A549 (cell line): ENCODE measurements at regions not wholly inside any gene's neighbourhood (a gene's known extent, or its start where the extent isn't known, plus 50 kb on each side); places are given as distances from the start of the nearest gene placed in this dataset.
A peak's percentile ranks its signal among the peaks of the same experiment; 100 is the strongest.

Experiments used
- ATAC-seq, 2 experiments: fragments of 200-7000 bp in 1 of 2; fragments of >200 bp in 1 of 2; cut with Nextera tagmentation in 1 of 2; cut with Tn5 transposase in 1 of 2; 3 replicates each; pipeline versions ENCODE4 v1.8.0 to v1.9.1; 2018 to 2020; ENCODE audit warnings: mild to moderate bottlenecking in 1 of 2, moderate library complexity in 1 of 2
- CTCF ChIA-PET: fragments of 300-600 bp; sonication (Branson Sonifier 250); formaldehyde crosslinking; extraction: SDS; loops from one replicate; lab custom pipeline; 2021; ENCODE audit warnings: antibody characterized with exemption, inconsistent platforms; lab: Yijun Ruan, JAX
- POLR2A ChIA-PET: fragments of 350-600 bp; formaldehyde crosslinking; extraction: SDS; loops from one replicate; lab custom pipeline; 2021; ENCODE audit warnings: antibody characterized with exemption, inconsistent platforms; lab: Yijun Ruan, JAX
- DNase-seq, 2 experiments: peaks; one replicate each; pipeline versions ENCODE4 v3.0.0 to v3.0.0-alpha.2; 2011 to 2016; ENCODE audit warnings: low read depth in 1 of 2, low spot score in 1 of 2
- FAIRE-seq: peaks from 2 replicates; lab custom pipeline; 2011; peaks lifted over from hg19 to GRCh38; lab: Jason Lieb, UNC
- H3K27ac ChIP-seq, 2 experiments: fragments of >200 bp; sonication (Bioruptor Twin); formaldehyde crosslinking; 3 replicates each; pipeline ENCODE4 v1.5.1; 2016 to 2017
- H3K4me1 ChIP-seq: fragments of >200 bp; sonication (Bioruptor Twin); formaldehyde crosslinking; 3 replicates; pipeline ENCODE4 v1.6.1; 2016
- H3K4me2 ChIP-seq: fragments of >200 bp; sonication (Bioruptor Twin); formaldehyde crosslinking; 3 replicates; pipeline ENCODE4 v1.6.1; 2016
- H3K4me3 ChIP-seq: fragments of >200 bp; sonication (Bioruptor Twin); formaldehyde crosslinking; 3 replicates; pipeline ENCODE4 v1.5.1; 2016
- H3K9me3 ChIP-seq: fragments of >200 bp; sonication (Bioruptor Twin); formaldehyde crosslinking; 3 replicates; pipeline ENCODE4 v1.6.1; 2016
- BHLHE40 ChIP-seq: IDR thresholded peaks from 2 replicates; pipeline ENCODE4 v1.6.1; 2012; ENCODE audit warnings: low read depth, low read length, inconsistent platforms
- CBX8 ChIP-seq: fragments of 200-600 bp; sonication (generic); IDR thresholded peaks from 2 replicates; pipeline ENCODE4 v1.6.1; 2016
- CEBPB ChIP-seq, 2 experiments: fragments of >200 bp in 1 of 2; sonication (Bioruptor Twin) in 1 of 2; formaldehyde crosslinking in 1 of 2; IDR thresholded peaks; 2 replicates each; pipeline ENCODE4 v1.6.1; 2012 to 2016
- ESRRA ChIP-seq: fragments of 150-350 bp; IDR thresholded peaks from 2 replicates; pipeline ENCODE4 v1.6.1; 2014; ENCODE audit warnings: mild to moderate bottlenecking, low read length, borderline replicate concordance
- FOSB ChIP-seq: fragments of 250-450 bp; sonication (Bioruptor Pico); IDR thresholded peaks from 2 replicates; pipeline ENCODE4 v1.5.0; 2020; ENCODE audit warnings: mild to moderate bottlenecking, moderate library complexity
- FOSL2 ChIP-seq, 2 experiments: fragments of 450-650 bp in 1 of 2; fragments of >200 bp in 1 of 2; sonication (Bioruptor Twin) in 1 of 2; formaldehyde crosslinking; IDR thresholded peaks; 2 replicates each; pipeline versions ENCODE4 v1.5.0 to v1.6.1; 2016 to 2020; ENCODE audit warnings: mild to moderate bottlenecking in 1 of 2, moderate library complexity in 1 of 2
- HEYL ChIP-seq: fragments of 250-450 bp; sonication (Bioruptor Pico); IDR thresholded peaks from 2 replicates; pipeline ENCODE4 v1.8.0; 2021; ENCODE audit warnings: mild to moderate bottlenecking, moderate library complexity
- HOXB5 ChIP-seq: fragments of 250-450 bp; sonication (Bioruptor Pico); IDR thresholded peaks from 2 replicates; pipeline ENCODE4 v1.5.0; 2020; ENCODE audit warnings: mild to moderate bottlenecking, moderate library complexity
- MAFK ChIP-seq: fragments of 450-650 bp; IDR thresholded peaks from 2 replicates; pipeline ENCODE4 v1.6.1; 2014; ENCODE audit not compliant: partially characterized antibody
- NFE2L2 ChIP-seq: fragments of 150-350 bp; conservative IDR thresholded peaks from 2 replicates; pipeline ENCODE4 v1.6.1; 2014; ENCODE audit warnings: low read length
- POLR2A ChIP-seq: IDR thresholded peaks from 2 replicates; pipeline ENCODE4 v1.6.1; 2012; ENCODE audit warnings: mild to moderate bottlenecking, low read length
- POLR2AphosphoS2 ChIP-seq: conservative IDR thresholded peaks from 2 replicates; pipeline ENCODE4 v1.6.1; 2012; ENCODE audit warnings: low read length, improper control_type of control experiment, inconsistent platforms
- RARB ChIP-seq: fragments of 250-450 bp; sonication (Bioruptor Pico); IDR thresholded peaks from 2 replicates; pipeline ENCODE4 v1.8.0; 2021; ENCODE audit warnings: mild to moderate bottlenecking, moderate library complexity
- RFX5 ChIP-seq: fragments of 450-650 bp; IDR thresholded peaks from 2 replicates; pipeline ENCODE4 v1.7.1; 2014; ENCODE audit warnings: antibody characterized with exemption, mild to moderate bottlenecking, moderate library complexity
- RNF2 ChIP-seq: fragments of 200-600 bp; sonication (generic); IDR thresholded peaks from 2 replicates; pipeline ENCODE4 v1.6.1; 2016; ENCODE audit warnings: low read depth, mild to moderate bottlenecking, antibody characterized with exemption, moderate library complexity, borderline replicate concordance
- ZC3H11A ChIP-seq: fragments of 450-650 bp; IDR thresholded peaks from 2 replicates; pipeline ENCODE4 v1.6.1; 2014; ENCODE audit warnings: antibody characterized with exemption, mild to moderate bottlenecking
- WGBS: methylation state at CpG from one replicate; pipeline ENCODE4 v1.1.6; 2017; ENCODE audit errors: missing lambda C conversion rate; 5-methylcytosine and 5-hydroxymethylcytosine counted together
- TF ChIP-seq, protein P1 (sequence below): fragments of >200 bp; sonication (Bioruptor Twin); formaldehyde crosslinking; IDR thresholded peaks from 3 replicates; pipeline ENCODE4 v1.5.1; 2016
- TF ChIP-seq, protein P2 (sequence below): fragments of >200 bp; sonication (Bioruptor Twin); formaldehyde crosslinking; IDR thresholded peaks from 2 replicates; pipeline ENCODE4 v1.6.1; 2016
- TF ChIP-seq, protein P3 (sequence below): fragments of 200-600 bp; sonication (generic); IDR thresholded peaks from 2 replicates; pipeline ENCODE4 v1.6.1; 2016; ENCODE audit warnings: antibody characterized with exemption, mild to moderate bottlenecking, moderate library complexity

DNA sequence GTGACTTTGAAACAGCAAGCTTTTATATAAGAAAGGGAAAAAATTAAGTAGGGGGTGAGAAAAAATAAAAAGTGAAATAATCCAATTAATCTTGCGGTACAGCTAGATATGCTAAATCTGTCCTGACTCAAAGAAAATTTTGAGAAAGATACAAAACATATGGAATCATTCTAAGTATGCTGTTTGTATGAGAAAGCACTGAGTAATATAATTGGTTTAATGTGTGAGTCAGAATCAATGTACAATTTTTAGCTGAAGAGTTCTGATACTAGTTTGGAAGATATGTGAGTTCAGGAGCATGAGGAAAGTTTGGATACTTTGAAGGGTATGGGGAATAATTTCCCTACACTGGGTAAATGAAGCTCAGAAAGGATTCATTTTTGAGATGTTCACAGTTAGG is 190.9 kb upstream of the RASSF8 start:
- no peak overlapping the region for H3K4me3 ChIP-seq
- no peak overlapping the region for H3K4me2 ChIP-seq
- H3K9me3 ChIP-seq: no peaks in the 10 kb centered on the region
- ChIA-PET POLR2A (no interaction called here), CTCF (no interaction called here)
- FAIRE-seq (no peak), ATAC-seq (no peak), DNase-seq (no peak)
- H3K4me1 ChIP-seq: peaks cover 8% of the 10 kb centered on the region; the same call in 1 of the 3 replicates
- no peak overlapping the region for H3K27ac ChIP-seq
- TF ChIP-seq CBX8: no peak
- TF ChIP-seq NFE2L2: no peak
- TF ChIP-seq POLR2A: no peak
- TF ChIP-seq ZC3H11A: no peak
- no peak for TF ChIP-seq RARB
- no peak for TF ChIP-seq RNF2
- TF ChIP-seq HEYL (CRISPR knock-in tag): no peak
- no peak for TF ChIP-seq FOSL2 (IDR thresholded peaks at IDR 0.05)
- TF ChIP-seq FOSL2 (CRISPR knock-in tag; IDR thresholded peaks at IDR 0.05): no peak
- no peak for TF ChIP-seq POLR2AphosphoS2
- TF ChIP-seq, protein P1, sequence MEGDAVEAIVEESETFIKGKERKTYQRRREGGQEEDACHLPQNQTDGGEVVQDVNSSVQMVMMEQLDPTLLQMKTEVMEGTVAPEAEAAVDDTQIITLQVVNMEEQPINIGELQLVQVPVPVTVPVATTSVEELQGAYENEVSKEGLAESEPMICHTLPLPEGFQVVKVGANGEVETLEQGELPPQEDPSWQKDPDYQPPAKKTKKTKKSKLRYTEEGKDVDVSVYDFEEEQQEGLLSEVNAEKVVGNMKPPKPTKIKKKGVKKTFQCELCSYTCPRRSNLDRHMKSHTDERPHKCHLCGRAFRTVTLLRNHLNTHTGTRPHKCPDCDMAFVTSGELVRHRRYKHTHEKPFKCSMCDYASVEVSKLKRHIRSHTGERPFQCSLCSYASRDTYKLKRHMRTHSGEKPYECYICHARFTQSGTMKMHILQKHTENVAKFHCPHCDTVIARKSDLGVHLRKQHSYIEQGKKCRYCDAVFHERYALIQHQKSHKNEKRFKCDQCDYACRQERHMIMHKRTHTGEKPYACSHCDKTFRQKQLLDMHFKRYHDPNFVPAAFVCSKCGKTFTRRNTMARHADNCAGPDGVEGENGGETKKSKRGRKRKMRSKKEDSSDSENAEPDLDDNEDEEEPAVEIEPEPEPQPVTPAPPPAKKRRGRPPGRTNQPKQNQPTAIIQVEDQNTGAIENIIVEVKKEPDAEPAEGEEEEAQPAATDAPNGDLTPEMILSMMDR: no peak
- WGBS: 90% methylated on average over 1 of the region's 1 CpG

DNA sequence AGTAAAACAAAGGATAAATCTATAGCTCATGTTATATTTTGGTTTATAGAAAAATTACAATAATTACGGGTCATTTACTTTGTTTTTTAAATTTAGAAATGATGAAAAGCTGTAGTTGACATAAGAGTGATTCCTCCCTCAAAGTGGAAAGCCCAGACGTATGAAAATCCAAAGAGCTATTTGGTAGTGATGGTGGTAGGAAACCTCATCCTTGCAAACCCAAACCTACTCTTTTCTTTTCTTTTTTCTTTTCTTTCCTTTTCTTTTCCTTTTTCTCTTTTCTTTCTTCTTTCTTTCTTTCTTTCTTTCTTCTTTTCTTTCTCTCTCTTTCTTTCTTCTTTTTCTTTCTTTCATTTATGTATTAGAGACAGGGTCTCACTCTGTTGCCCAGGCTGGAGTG is 190.3 kb upstream of the RASSF8 start:
- ChIA-PET CTCF (interaction anchor here (0.6 kb wide), 1 partner anchor 778 kb away, joined by 4 read pairs; no protein-coding TSS in a partner anchor), POLR2A (no interaction called here)
- FAIRE-seq (no peak), DNase-seq (no peak), ATAC-seq (no peak)
- 54% methylated on average over 2 of the region's 2 CpGs for WGBS
- H3K9me3 ChIP-seq: no peaks in the 10 kb centered on the region
- peaks cover 8% of the 10 kb centered on the region; the same call in 1 of the 3 replicates for H3K4me1 ChIP-seq
- TF ChIP-seq MAFK: no peak
- 0 out of 4 replicates have a peak, but pooled peaks of 1 of the 2 experiments have one; percentile 9 for TF ChIP-seq CEBPB (IDR thresholded peaks at IDR 0.05)
- TF ChIP-seq, protein P2, sequence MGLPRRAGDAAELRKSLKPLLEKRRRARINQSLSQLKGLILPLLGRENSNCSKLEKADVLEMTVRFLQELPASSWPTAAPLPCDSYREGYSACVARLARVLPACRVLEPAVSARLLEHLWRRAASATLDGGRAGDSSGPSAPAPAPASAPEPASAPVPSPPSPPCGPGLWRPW: no peak
- no peak overlapping the region; the same call in 2 of the 3 replicates for H3K4me2 ChIP-seq
- no peak overlapping the region for H3K27ac ChIP-seq
- H3K4me3 ChIP-seq: no peak overlapping the region

DNA sequence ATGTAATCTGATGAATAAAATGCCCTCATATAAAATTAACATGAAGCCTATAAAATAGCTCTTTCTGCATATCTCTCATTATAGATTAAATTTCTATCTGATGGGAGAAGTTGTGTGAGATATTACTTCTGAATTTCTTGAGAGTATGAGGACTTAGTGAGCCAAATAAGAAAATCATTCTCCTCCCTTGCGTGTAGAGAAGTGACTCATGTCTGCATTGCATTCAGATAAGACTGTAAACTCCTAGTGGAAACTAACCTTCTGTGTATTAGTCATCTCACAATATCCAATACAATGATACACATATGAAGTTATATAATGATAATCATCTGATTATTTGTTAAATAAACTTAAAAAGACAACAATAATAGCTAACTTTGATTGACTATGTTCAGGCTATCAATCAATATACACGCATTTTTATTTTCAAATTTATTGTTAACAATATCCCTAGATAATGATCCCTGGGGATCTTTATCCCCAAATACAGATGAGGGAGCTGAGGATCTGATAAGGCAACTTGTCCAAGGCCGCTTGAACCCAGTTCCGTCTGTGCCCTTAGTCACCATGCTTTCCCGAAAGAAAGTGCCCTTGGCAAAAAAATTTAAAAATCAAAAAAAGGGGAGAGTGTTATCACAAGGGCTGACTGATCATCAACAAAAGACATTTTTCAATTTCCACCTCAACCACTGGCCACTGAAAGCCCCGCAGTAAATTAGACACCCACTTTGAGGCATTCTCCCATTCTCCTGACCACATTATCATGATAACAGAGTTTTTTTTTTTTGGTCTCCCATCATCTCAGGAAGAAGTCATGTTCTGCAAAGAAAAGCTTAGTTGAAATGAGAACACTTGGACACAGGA is 189.2 kb upstream of the RASSF8 start:
- no peak for FAIRE-seq

DNA sequence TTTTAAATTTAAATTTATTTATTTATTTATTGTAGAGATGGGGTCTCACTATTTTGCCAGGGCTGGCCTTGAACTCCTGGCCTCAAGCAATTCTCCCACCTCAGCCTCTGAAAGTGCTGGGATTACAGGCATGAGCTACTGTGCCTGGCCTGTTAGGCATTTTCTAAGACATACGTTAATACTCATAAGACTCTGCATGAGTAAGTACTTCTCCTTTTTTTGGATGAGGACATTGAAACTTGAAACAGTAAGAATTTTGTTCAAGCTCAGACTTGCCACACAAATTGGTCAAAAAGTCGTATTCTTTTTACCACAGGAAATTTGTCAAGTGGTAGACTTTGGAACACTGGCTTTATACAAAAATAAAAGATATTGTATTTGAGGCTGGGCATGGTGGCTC is 187.4 kb upstream of the RASSF8 start:
- Histone ChIP-seq H3K4me3 (no peak overlapping the region), H3K9me3 (no peaks in the 10 kb centered on the region), H3K4me2 (no peak overlapping the region), H3K4me1 (peaks cover 8% of the 10 kb centered on the region; the same call in 1 of the 3 replicates), H3K27ac (no peak overlapping the region)
- ChIA-PET CTCF (no interaction called here), POLR2A (no interaction called here)
- ATAC-seq (no peak), FAIRE-seq (no peak), DNase-seq (no peak)
- WGBS: 45% methylated on average over 2 of the region's 2 CpGs
- TF ChIP-seq FOSB (CRISPR knock-in tag) (no peak), BHLHE40 (no peak), HOXB5 (no peak), RFX5 (no peak), FOSL2 (IDR thresholded peaks at IDR 0.05) (no peak), FOSL2 (CRISPR knock-in tag; IDR thresholded peaks at IDR 0.05) (no peak)
- TF ChIP-seq, protein P3, sequence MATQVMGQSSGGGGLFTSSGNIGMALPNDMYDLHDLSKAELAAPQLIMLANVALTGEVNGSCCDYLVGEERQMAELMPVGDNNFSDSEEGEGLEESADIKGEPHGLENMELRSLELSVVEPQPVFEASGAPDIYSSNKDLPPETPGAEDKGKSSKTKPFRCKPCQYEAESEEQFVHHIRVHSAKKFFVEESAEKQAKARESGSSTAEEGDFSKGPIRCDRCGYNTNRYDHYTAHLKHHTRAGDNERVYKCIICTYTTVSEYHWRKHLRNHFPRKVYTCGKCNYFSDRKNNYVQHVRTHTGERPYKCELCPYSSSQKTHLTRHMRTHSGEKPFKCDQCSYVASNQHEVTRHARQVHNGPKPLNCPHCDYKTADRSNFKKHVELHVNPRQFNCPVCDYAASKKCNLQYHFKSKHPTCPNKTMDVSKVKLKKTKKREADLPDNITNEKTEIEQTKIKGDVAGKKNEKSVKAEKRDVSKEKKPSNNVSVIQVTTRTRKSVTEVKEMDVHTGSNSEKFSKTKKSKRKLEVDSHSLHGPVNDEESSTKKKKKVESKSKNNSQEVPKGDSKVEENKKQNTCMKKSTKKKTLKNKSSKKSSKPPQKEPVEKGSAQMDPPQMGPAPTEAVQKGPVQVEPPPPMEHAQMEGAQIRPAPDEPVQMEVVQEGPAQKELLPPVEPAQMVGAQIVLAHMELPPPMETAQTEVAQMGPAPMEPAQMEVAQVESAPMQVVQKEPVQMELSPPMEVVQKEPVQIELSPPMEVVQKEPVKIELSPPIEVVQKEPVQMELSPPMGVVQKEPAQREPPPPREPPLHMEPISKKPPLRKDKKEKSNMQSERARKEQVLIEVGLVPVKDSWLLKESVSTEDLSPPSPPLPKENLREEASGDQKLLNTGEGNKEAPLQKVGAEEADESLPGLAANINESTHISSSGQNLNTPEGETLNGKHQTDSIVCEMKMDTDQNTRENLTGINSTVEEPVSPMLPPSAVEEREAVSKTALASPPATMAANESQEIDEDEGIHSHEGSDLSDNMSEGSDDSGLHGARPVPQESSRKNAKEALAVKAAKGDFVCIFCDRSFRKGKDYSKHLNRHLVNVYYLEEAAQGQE: no peak

More for the DNA sequence above, 189.2 kb upstream of the RASSF8 start:
- ChIA-PET CTCF (interaction anchor here (0.7 kb wide), 1 partner anchor 13 kb away, joined by 3 read pairs; no protein-coding TSS in a partner anchor), POLR2A (no interaction called here)
- WGBS: 34% methylated on average over 6 of the region's 6 CpGs
- peaks cover 8% of the 10 kb centered on the region; the same call in 1 of the 3 replicates for H3K4me1 ChIP-seq
- no peak for TF ChIP-seq BHLHE40
- no peak for TF ChIP-seq ESRRA
- 0 out of 2 replicates have a peak, but pooled peaks have one; percentile 34 for TF ChIP-seq FOSL2 (IDR thresholded peaks at IDR 0.05)
- TF ChIP-seq FOSL2 (CRISPR knock-in tag; IDR thresholded peaks at IDR 0.05): peak; percentile 77
- 0 out of 6 replicates have a peak overlapping the region, but pooled peaks of 1 of the 2 experiments have one; percentile 1 for H3K27ac ChIP-seq
- ATAC-seq (peak; percentile 88; a peak in 5 of 6 replicates), DNase-seq (peak; percentile 28 to 40)
- H3K9me3 ChIP-seq: no peaks in the 10 kb centered on the region
- H3K4me2 ChIP-seq: peak overlapping the region; percentile 6; the same call in 2 of the 3 replicates
- no peak overlapping the region for H3K4me3 ChIP-seq
